ENCODE measurements at regions not wholly inside any gene's neighbourhood (a gene's known extent, or its start where the extent isn't known, plus 50 kb on each side); places are given as distances from the start of the nearest gene placed in this dataset.

DNA sequence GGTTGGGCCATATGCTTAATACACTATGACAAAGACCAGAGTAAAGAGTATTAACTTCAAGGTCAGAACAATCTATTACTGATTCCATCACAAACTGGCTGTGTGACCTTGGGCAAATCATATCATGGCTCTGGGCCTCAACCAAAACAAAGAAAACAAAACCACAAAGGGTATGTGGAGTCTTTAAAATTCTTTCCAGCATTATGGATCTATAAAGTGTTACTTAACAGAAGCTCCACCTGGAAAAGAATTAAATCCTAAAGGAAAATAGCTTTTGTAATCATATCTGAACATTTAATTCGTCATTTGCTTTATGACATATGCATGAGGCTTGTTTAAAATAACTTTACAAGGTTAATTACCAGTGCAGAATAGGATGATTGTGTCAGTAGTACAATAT lies 265.5 kb downstream of the SATB1 start:
- H3K36me3 Mint-ChIP-seq: no peaks in the 10 kb centered on the region
- TF ChIP-seq JUN (CRISPR knock-in tag; IDR thresholded peaks at IDR 0.05) (no peak), NR1H2 (CRISPR knock-in tag; IDR thresholded peaks at IDR 0.05) (no peak), ZNF317 (CRISPR knock-in tag; IDR thresholded peaks at IDR 0.05; ENCODE audit: borderline replicate concordance, low read depth) (no peak)
- TF ChIP-seq, protein P1, sequence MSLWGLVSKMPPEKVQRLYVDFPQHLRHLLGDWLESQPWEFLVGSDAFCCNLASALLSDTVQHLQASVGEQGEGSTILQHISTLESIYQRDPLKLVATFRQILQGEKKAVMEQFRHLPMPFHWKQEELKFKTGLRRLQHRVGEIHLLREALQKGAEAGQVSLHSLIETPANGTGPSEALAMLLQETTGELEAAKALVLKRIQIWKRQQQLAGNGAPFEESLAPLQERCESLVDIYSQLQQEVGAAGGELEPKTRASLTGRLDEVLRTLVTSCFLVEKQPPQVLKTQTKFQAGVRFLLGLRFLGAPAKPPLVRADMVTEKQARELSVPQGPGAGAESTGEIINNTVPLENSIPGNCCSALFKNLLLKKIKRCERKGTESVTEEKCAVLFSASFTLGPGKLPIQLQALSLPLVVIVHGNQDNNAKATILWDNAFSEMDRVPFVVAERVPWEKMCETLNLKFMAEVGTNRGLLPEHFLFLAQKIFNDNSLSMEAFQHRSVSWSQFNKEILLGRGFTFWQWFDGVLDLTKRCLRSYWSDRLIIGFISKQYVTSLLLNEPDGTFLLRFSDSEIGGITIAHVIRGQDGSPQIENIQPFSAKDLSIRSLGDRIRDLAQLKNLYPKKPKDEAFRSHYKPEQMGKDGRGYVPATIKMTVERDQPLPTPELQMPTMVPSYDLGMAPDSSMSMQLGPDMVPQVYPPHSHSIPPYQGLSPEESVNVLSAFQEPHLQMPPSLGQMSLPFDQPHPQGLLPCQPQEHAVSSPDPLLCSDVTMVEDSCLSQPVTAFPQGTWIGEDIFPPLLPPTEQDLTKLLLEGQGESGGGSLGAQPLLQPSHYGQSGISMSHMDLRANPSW (CRISPR knock-in tag; conservative IDR thresholded peaks at IDR 0.05; ENCODE audit: low read depth): no peak
- ATAC-seq: no peak
- POLR2A ChIA-PET: no interaction called here
- DNase-seq (ENCODE audit: low spot score): no peak
- CTCF ChIA-PET: no interaction called here
- no peak overlapping the region for H3K4me3 Mint-ChIP-seq
- H3K27ac Mint-ChIP-seq: no peak overlapping the region
- H3K9me3 Mint-ChIP-seq: no peaks in the 10 kb centered on the region
- no peaks in the 10 kb centered on the region for H3K27me3 Mint-ChIP-seq (ENCODE audit: low read depth)
- no peaks in the 10 kb centered on the region for H3K4me1 Mint-ChIP-seq

GRCh38 chr3:18153571-18154173 lies 271.5 kb downstream of the SATB1 start:
- DNase-seq (ENCODE audit: low spot score) (no peak), ATAC-seq (peak; percentile 65)
- Mint-ChIP-seq H3K27ac (no peak overlapping the region), H3K4me1 (peaks cover 23% of the 10 kb centered on the region), H3K27me3 (ENCODE audit: low read depth) (no peaks in the 10 kb centered on the region), H3K4me3 (no peak overlapping the region), H3K9me3 (0 out of 2 replicates have a peak, but pooled peaks cover 4% of the 10 kb centered on the region), H3K36me3 (no peaks in the 10 kb centered on the region)
- TF ChIP-seq ATF3 (CRISPR knock-in tag; conservative IDR thresholded peaks at IDR 0.05) (no peak), CDX4 (CRISPR knock-in tag; IDR thresholded peaks at IDR 0.05; ENCODE audit: borderline replicate concordance) (no peak), GRHL2 (CRISPR knock-in tag; IDR thresholded peaks at IDR 0.05; ENCODE audit: insufficient replicate concordance, severe bottlenecking) (no peak)
- ChIA-PET POLR2A (no interaction called here), CTCF (no interaction called here)

- POLR2A ChIA-PET: no interaction called here
- Mint-ChIP-seq H3K36me3 (no peaks in the 10 kb centered on the region), H3K9me3 (0 out of 2 replicates have a peak, but pooled peaks cover 4% of the 10 kb centered on the region), H3K4me3 (no peak overlapping the region), H3K27me3 (ENCODE audit: low read depth) (no peaks in the 10 kb centered on the region), H3K27ac (no peak overlapping the region), H3K4me1 (peaks cover 23% of the 10 kb centered on the region)
- DNase-seq (ENCODE audit: low spot score): no peak
- no peak for TF ChIP-seq SMAD3 (CRISPR knock-in tag; IDR thresholded peaks at IDR 0.05; ENCODE audit: borderline replicate concordance)
- no peak for TF ChIP-seq USF1 (CRISPR knock-in tag; IDR thresholded peaks at IDR 0.05)
- TF ChIP-seq, protein P1 (CRISPR knock-in tag; conservative IDR thresholded peaks at IDR 0.05; ENCODE audit: low read depth): no peak
- TF ChIP-seq JUN (CRISPR knock-in tag; IDR thresholded peaks at IDR 0.05): no peak
- no peak for TF ChIP-seq FOXP4 (CRISPR knock-in tag; IDR thresholded peaks at IDR 0.05)
- no peak for TF ChIP-seq NFE2L1 (CRISPR knock-in tag; IDR thresholded peaks at IDR 0.05)
- TF ChIP-seq GRHL2 (CRISPR knock-in tag; IDR thresholded peaks at IDR 0.05; ENCODE audit: insufficient replicate concordance, severe bottlenecking): no peak
- no peak for TF ChIP-seq ZBTB21 (CRISPR knock-in tag; IDR thresholded peaks at IDR 0.05; ENCODE audit: borderline replicate concordance)
- ATAC-seq: no peak
- CTCF ChIA-PET: no interaction called here
Observed at GRCh38 chr3:18151199-18151598, 273.9 kb downstream of the SATB1 start.

All from WTC11 (cell line).